ENCODE measurements at regions not wholly inside any gene's neighbourhood (a gene's known extent, or its start where the extent isn't known, plus 50 kb on each side); places are given as distances from the start of the nearest gene placed in this dataset.

- no peak for FAIRE-seq
These were observed 352.6 kb downstream of the CAAP1 start for GRCh38 chr9:26539867-26540493.

More at GRCh38 chr9:26539867-26540493, 352.6 kb downstream of the CAAP1 start:
- Histone ChIP-seq H4K91ac (replicated peaks; ENCODE audit: insufficient read length, low read length) (no peak overlapping the region), H2AK5ac (ENCODE audit: low read depth, low read length) (no peak overlapping the region), H2BK12ac (ENCODE audit: low read depth, low read length) (no peak overlapping the region), H2BK5ac (ENCODE audit: low read depth, low read length) (no peak overlapping the region), H3K27me3 (replicated peaks in 1 of 4; ENCODE audit: control insufficient read depth in 3 of 4, extremely low read depth in 1 of 4, insufficient read depth in 3 of 4, low read length in 3 of 4) (no peaks in the 10 kb centered on the region), H4K8ac (ENCODE audit: extremely low read depth, insufficient read depth, low read length) (no peak overlapping the region), H3K4me3 (ENCODE audit: extremely low read depth in 1 of 4, insufficient read depth in 2 of 4, low read depth in 3 of 4, low read length in 4 of 4) (no peak overlapping the region), H3K9me3 (ENCODE audit: insufficient read depth in 2 of 2, low read depth in 1 of 2, low read length in 1 of 2) (no peaks in the 10 kb centered on the region), H3K79me2 (ENCODE audit: control insufficient read depth in 1 of 2, insufficient read depth in 2 of 2, low read length in 2 of 2) (no peaks in the 10 kb centered on the region), H4K5ac (ENCODE audit: insufficient read length, low read depth, low read length) (no peak overlapping the region), H3K56ac (replicated peaks; ENCODE audit: insufficient read length, low read depth, low read length) (no peak overlapping the region), H3K23ac (ENCODE audit: insufficient read length) (no peak overlapping the region), H2BK15ac (ENCODE audit: low read length) (no peak overlapping the region), H2AFZ (ENCODE audit: low read length) (no peak overlapping the region), H3K36me3 (ENCODE audit: control insufficient read depth in 2 of 4, insufficient read depth in 4 of 4, low read length in 3 of 4) (no peaks in the 10 kb centered on the region), H2BK20ac (ENCODE audit: low read length) (no peak overlapping the region), H2BK120ac (replicated peaks; ENCODE audit: low read depth, low read length) (no peak overlapping the region), H3K14ac (ENCODE audit: insufficient read length) (no peak overlapping the region), H3K18ac (ENCODE audit: extremely low read depth, low read length) (no peak overlapping the region), H3K4me2 (ENCODE audit: insufficient read depth in 1 of 2, low read depth in 2 of 2, low read length in 2 of 2) (no peak overlapping the region), H3K23me2 (ENCODE audit: low read depth, low read length) (no peaks in the 10 kb centered on the region), H3K27ac (ENCODE audit: low read depth, low read length) (no peak overlapping the region), H3K4ac (replicated peaks; ENCODE audit: insufficient read length, low read depth, low read length) (no peak overlapping the region), H3K4me1 (replicated peaks in 1 of 4; ENCODE audit: control insufficient read depth in 3 of 4, insufficient read depth in 4 of 4, low read length in 3 of 4) (no peaks in the 10 kb centered on the region), H3K79me1 (ENCODE audit: low read depth, low read length) (no peaks in the 10 kb centered on the region), H3K9ac (replicated peaks in 1 of 4; ENCODE audit: extremely low read depth in 1 of 4, low read depth in 3 of 4, low read length in 3 of 4) (no peak overlapping the region), H4K20me1 (replicated peaks in 1 of 2; ENCODE audit: control insufficient read depth in 1 of 2, insufficient read depth in 2 of 2, low read length in 2 of 2) (no peaks in the 10 kb centered on the region)
- POLR2A ChIA-PET (ENCODE audit: partially characterized antibody): no interaction called here
- CTCF ChIA-PET (ENCODE audit: partially characterized antibody): interaction anchor here (0.6 kb wide), 1 partner anchor 99 kb away, joined by 3 read pairs; no protein-coding TSS in a partner anchor
- TF ChIP-seq, protein P1, sequence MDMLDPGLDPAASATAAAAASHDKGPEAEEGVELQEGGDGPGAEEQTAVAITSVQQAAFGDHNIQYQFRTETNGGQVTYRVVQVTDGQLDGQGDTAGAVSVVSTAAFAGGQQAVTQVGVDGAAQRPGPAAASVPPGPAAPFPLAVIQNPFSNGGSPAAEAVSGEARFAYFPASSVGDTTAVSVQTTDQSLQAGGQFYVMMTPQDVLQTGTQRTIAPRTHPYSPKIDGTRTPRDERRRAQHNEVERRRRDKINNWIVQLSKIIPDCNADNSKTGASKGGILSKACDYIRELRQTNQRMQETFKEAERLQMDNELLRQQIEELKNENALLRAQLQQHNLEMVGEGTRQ (IDR thresholded peaks at IDR 0.05; ENCODE audit: low read length): no peak
- TF ChIP-seq TEAD4 (IDR thresholded peaks at IDR 0.05; ENCODE audit: low read depth, low read length) (no peak), EP300 (IDR thresholded peaks at IDR 0.05; ENCODE audit: borderline replicate concordance in 1 of 2, low read depth in 2 of 2, low read length in 2 of 2) (no peak), KDM1A (IDR thresholded peaks at IDR 0.05; ENCODE audit: borderline replicate concordance, low read length) (no peak), JUN (IDR thresholded peaks at IDR 0.05; ENCODE audit: low read depth, low read length) (no peak), POLR2AphosphoS5 (IDR thresholded peaks at IDR 0.05; ENCODE audit: low read depth, low read length) (no peak), BRCA1 (IDR thresholded peaks at IDR 0.05; ENCODE audit: low read depth, low read length) (no peak), NRF1 (IDR thresholded peaks at IDR 0.05; ENCODE audit: low read depth, low read length) (no peak), SAP30 (IDR thresholded peaks at IDR 0.05; ENCODE audit: insufficient read depth, insufficient replicate concordance, low read length) (no peak), SIX5 (IDR thresholded peaks at IDR 0.05; ENCODE audit: low read depth, low read length) (no peak)
- 87% methylated on average over 6 of the region's 6 CpGs; no CpG with 5 or more reads in 1 of the 2 experiments for WGBS, 2 experiments (ENCODE audit: extremely low coverage in 1 of 2, insufficient coverage in 1 of 2, insufficient read length in 1 of 2, insufficient replicate concordance in 2 of 2, low coverage in 1 of 2, low lambda C conversion rate in 2 of 2, missing lambda C conversion rate in 1 of 2)
- DNase-seq (ENCODE audit: low read depth in 1 of 2, low spot score in 2 of 2): no peak
